ENCODE measurements at regions not wholly inside any gene's neighbourhood (a gene's known extent, or its start where the extent isn't known, plus 50 kb on each side); places are given as distances from the start of the nearest gene placed in this dataset.
A peak's percentile ranks its signal among the peaks of the same experiment; 100 is the strongest.

GRCh38 chr7:25765110-25765655 is 386.8 kb upstream of the NFE2L3 start:
- H3K36me3 ChIP-seq (ENCODE audit: control insufficient read depth, insufficient read depth, low read length): no peaks in the 10 kb centered on the region
- no peak overlapping the region for H3K9ac ChIP-seq (ENCODE audit: low read length)
- no peak overlapping the region for H3K4me3 ChIP-seq (ENCODE audit: low read length)
- H3K27ac ChIP-seq (ENCODE audit: low read depth, low read length): no peak overlapping the region
- H3K27me3 ChIP-seq (ENCODE audit: control insufficient read depth, insufficient read depth, low read length): no peaks in the 10 kb centered on the region
- peaks cover 1% of the 10 kb centered on the region for H3K4me1 ChIP-seq (ENCODE audit: control insufficient read depth, insufficient read depth, low read length)

GRCh38 chr7:25770235-25770634 is 381.8 kb upstream of the NFE2L3 start:
- no peak overlapping the region for H3K9ac ChIP-seq (ENCODE audit: low read length)
- H3K27me3 ChIP-seq (ENCODE audit: control insufficient read depth, insufficient read depth, low read length): no peaks in the 10 kb centered on the region
- H3K4me3 ChIP-seq (ENCODE audit: low read length): no peak overlapping the region
- H3K27ac ChIP-seq (ENCODE audit: low read depth, low read length): peak overlapping the region; percentile 63
- peaks cover 10% of the 10 kb centered on the region for H3K4me1 ChIP-seq (ENCODE audit: control insufficient read depth, insufficient read depth, low read length)
- no peaks in the 10 kb centered on the region for H3K36me3 ChIP-seq (ENCODE audit: control insufficient read depth, insufficient read depth, low read length)

GRCh38 chr7:25770670-25771069 is 381.3 kb upstream of the NFE2L3 start:
- H3K27ac ChIP-seq (ENCODE audit: low read depth, low read length): peak overlapping the region; percentile 63
- no peak overlapping the region for H3K4me3 ChIP-seq (ENCODE audit: low read length)
- H3K9ac ChIP-seq (ENCODE audit: low read length): no peak overlapping the region
- no peaks in the 10 kb centered on the region for H3K27me3 ChIP-seq (ENCODE audit: control insufficient read depth, insufficient read depth, low read length)
- peaks cover 10% of the 10 kb centered on the region for H3K4me1 ChIP-seq (ENCODE audit: control insufficient read depth, insufficient read depth, low read length)
- no peaks in the 10 kb centered on the region for H3K36me3 ChIP-seq (ENCODE audit: control insufficient read depth, insufficient read depth, low read length)

- Histone ChIP-seq H3K27ac (ENCODE audit: low read depth, low read length) (no peak overlapping the region), H3K27me3 (ENCODE audit: control insufficient read depth, insufficient read depth, low read length) (no peaks in the 10 kb centered on the region), H3K36me3 (ENCODE audit: control insufficient read depth, insufficient read depth, low read length) (no peaks in the 10 kb centered on the region), H3K9ac (ENCODE audit: low read length) (no peak overlapping the region), H3K4me1 (ENCODE audit: control insufficient read depth, insufficient read depth, low read length) (peaks cover 10% of the 10 kb centered on the region), H3K4me3 (ENCODE audit: low read length) (no peak overlapping the region)
Observed at GRCh38 chr7:25771491-25771890, 380.5 kb upstream of the NFE2L3 start.

- no peak overlapping the region for H3K4me3 ChIP-seq (ENCODE audit: low read length)
- H3K27ac ChIP-seq (ENCODE audit: low read depth, low read length): no peak overlapping the region
- no peaks in the 10 kb centered on the region for H3K36me3 ChIP-seq (ENCODE audit: control insufficient read depth, insufficient read depth, low read length)
- H3K9ac ChIP-seq (ENCODE audit: low read length): no peak overlapping the region
- H3K27me3 ChIP-seq (ENCODE audit: control insufficient read depth, insufficient read depth, low read length): no peaks in the 10 kb centered on the region
- H3K4me1 ChIP-seq (ENCODE audit: control insufficient read depth, insufficient read depth, low read length): peaks cover 10% of the 10 kb centered on the region
Observed at GRCh38 chr7:25772802-25773201, 379.2 kb upstream of the NFE2L3 start.

- Histone ChIP-seq H3K27ac (ENCODE audit: low read depth, low read length) (no peak overlapping the region), H3K9ac (ENCODE audit: low read length) (no peak overlapping the region), H3K27me3 (ENCODE audit: control insufficient read depth, insufficient read depth, low read length) (no peaks in the 10 kb centered on the region), H3K36me3 (ENCODE audit: control insufficient read depth, insufficient read depth, low read length) (no peaks in the 10 kb centered on the region), H3K4me3 (ENCODE audit: low read length) (no peak overlapping the region), H3K4me1 (ENCODE audit: control insufficient read depth, insufficient read depth, low read length) (peaks cover 10% of the 10 kb centered on the region)
Observed at GRCh38 chr7:25774675-25775074, 377.3 kb upstream of the NFE2L3 start.

GRCh38 chr7:25775570-25775969 is 376.4 kb upstream of the NFE2L3 start:
- Histone ChIP-seq H3K9ac (ENCODE audit: low read length) (no peak overlapping the region), H3K36me3 (ENCODE audit: control insufficient read depth, insufficient read depth, low read length) (no peaks in the 10 kb centered on the region), H3K4me1 (ENCODE audit: control insufficient read depth, insufficient read depth, low read length) (peaks cover 6% of the 10 kb centered on the region), H3K4me3 (ENCODE audit: low read length) (no peak overlapping the region), H3K27ac (ENCODE audit: low read depth, low read length) (no peak overlapping the region), H3K27me3 (ENCODE audit: control insufficient read depth, insufficient read depth, low read length) (no peaks in the 10 kb centered on the region)

- no peak overlapping the region for H3K9ac ChIP-seq (ENCODE audit: low read length)
- H3K27ac ChIP-seq (ENCODE audit: low read depth, low read length): no peak overlapping the region
- no peak overlapping the region for H3K4me3 ChIP-seq (ENCODE audit: low read length)
- no peaks in the 10 kb centered on the region for H3K27me3 ChIP-seq (ENCODE audit: control insufficient read depth, insufficient read depth, low read length)
- peaks cover 1% of the 10 kb centered on the region for H3K4me1 ChIP-seq (ENCODE audit: control insufficient read depth, insufficient read depth, low read length)
- H3K36me3 ChIP-seq (ENCODE audit: control insufficient read depth, insufficient read depth, low read length): no peaks in the 10 kb centered on the region
Observed at GRCh38 chr7:25775999-25776743, 375.8 kb upstream of the NFE2L3 start.

GRCh38 chr7:25776744-25777123 is 375.3 kb upstream of the NFE2L3 start:
- no peaks in the 10 kb centered on the region for H3K36me3 ChIP-seq (ENCODE audit: control insufficient read depth, insufficient read depth, low read length)
- no peak overlapping the region for H3K27ac ChIP-seq (ENCODE audit: low read depth, low read length)
- H3K4me3 ChIP-seq (ENCODE audit: low read length): no peak overlapping the region
- no peaks in the 10 kb centered on the region for H3K4me1 ChIP-seq (ENCODE audit: control insufficient read depth, insufficient read depth, low read length)
- no peaks in the 10 kb centered on the region for H3K27me3 ChIP-seq (ENCODE audit: control insufficient read depth, insufficient read depth, low read length)
- H3K9ac ChIP-seq (ENCODE audit: low read length): no peak overlapping the region

GRCh38 chr7:25777969-25778708 is 373.9 kb upstream of the NFE2L3 start:
- no peaks in the 10 kb centered on the region for H3K27me3 ChIP-seq (ENCODE audit: control insufficient read depth, insufficient read depth, low read length)
- no peaks in the 10 kb centered on the region for H3K4me1 ChIP-seq (ENCODE audit: control insufficient read depth, insufficient read depth, low read length)
- H3K9ac ChIP-seq (ENCODE audit: low read length): no peak overlapping the region
- no peaks in the 10 kb centered on the region for H3K36me3 ChIP-seq (ENCODE audit: control insufficient read depth, insufficient read depth, low read length)
- no peak overlapping the region for H3K4me3 ChIP-seq (ENCODE audit: low read length)
- no peak overlapping the region for H3K27ac ChIP-seq (ENCODE audit: low read depth, low read length)

GRCh38 chr7:25779002-25779546 is 372.9 kb upstream of the NFE2L3 start:
- H3K27me3 ChIP-seq (ENCODE audit: control insufficient read depth, insufficient read depth, low read length): no peaks in the 10 kb centered on the region
- H3K9ac ChIP-seq (ENCODE audit: low read length): no peak overlapping the region
- no peak overlapping the region for H3K27ac ChIP-seq (ENCODE audit: low read depth, low read length)
- no peaks in the 10 kb centered on the region for H3K4me1 ChIP-seq (ENCODE audit: control insufficient read depth, insufficient read depth, low read length)
- H3K36me3 ChIP-seq (ENCODE audit: control insufficient read depth, insufficient read depth, low read length): no peaks in the 10 kb centered on the region
- H3K4me3 ChIP-seq (ENCODE audit: low read length): no peak overlapping the region

GRCh38 chr7:25780904-25781303 is 371.1 kb upstream of the NFE2L3 start:
- H3K36me3 ChIP-seq (ENCODE audit: control insufficient read depth, insufficient read depth, low read length): no peaks in the 10 kb centered on the region
- no peaks in the 10 kb centered on the region for H3K27me3 ChIP-seq (ENCODE audit: control insufficient read depth, insufficient read depth, low read length)
- H3K4me1 ChIP-seq (ENCODE audit: control insufficient read depth, insufficient read depth, low read length): no peaks in the 10 kb centered on the region
- no peak overlapping the region for H3K9ac ChIP-seq (ENCODE audit: low read length)
- no peak overlapping the region for H3K27ac ChIP-seq (ENCODE audit: low read depth, low read length)
- H3K4me3 ChIP-seq (ENCODE audit: low read length): no peak overlapping the region

Measured in rectal smooth muscle tissue (tissue), 1 donor.